ENCODE measurements at regions not wholly inside any gene's neighbourhood (a gene's known extent, or its start where the extent isn't known, plus 50 kb on each side); places are given as distances from the start of the nearest gene placed in this dataset.
A peak's percentile ranks its signal among the peaks of the same experiment; 100 is the strongest.

DNA sequence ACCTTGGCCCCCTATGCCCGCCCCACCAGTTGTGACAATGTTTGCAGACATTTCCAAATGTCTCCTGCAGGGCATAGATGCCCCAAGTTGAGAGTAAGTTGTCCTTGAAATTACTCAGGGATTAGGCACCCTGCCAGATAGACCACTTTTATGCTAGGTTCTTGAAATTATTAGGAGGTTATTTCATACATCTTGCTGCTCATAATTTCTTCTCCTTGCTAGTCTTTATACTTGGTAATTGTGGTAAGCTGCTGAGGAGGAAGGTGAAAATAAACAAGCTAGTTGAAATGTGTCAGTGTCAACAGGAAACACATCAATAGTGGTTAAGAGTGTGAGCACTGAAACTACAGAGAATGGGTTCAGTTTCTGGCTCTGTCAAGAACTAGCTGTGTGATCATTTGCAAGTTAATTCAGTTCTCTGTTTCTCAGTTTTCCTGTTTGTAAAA is 63.7 kb upstream of the AOAH start:
- TF ChIP-seq, protein P1, sequence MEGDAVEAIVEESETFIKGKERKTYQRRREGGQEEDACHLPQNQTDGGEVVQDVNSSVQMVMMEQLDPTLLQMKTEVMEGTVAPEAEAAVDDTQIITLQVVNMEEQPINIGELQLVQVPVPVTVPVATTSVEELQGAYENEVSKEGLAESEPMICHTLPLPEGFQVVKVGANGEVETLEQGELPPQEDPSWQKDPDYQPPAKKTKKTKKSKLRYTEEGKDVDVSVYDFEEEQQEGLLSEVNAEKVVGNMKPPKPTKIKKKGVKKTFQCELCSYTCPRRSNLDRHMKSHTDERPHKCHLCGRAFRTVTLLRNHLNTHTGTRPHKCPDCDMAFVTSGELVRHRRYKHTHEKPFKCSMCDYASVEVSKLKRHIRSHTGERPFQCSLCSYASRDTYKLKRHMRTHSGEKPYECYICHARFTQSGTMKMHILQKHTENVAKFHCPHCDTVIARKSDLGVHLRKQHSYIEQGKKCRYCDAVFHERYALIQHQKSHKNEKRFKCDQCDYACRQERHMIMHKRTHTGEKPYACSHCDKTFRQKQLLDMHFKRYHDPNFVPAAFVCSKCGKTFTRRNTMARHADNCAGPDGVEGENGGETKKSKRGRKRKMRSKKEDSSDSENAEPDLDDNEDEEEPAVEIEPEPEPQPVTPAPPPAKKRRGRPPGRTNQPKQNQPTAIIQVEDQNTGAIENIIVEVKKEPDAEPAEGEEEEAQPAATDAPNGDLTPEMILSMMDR (conservative IDR thresholded peaks at IDR 0.05) = no peak
- peak overlapping the region; percentile 19; the same call in 1 of the 2 replicates for H3K27ac ChIP-seq

DNA sequence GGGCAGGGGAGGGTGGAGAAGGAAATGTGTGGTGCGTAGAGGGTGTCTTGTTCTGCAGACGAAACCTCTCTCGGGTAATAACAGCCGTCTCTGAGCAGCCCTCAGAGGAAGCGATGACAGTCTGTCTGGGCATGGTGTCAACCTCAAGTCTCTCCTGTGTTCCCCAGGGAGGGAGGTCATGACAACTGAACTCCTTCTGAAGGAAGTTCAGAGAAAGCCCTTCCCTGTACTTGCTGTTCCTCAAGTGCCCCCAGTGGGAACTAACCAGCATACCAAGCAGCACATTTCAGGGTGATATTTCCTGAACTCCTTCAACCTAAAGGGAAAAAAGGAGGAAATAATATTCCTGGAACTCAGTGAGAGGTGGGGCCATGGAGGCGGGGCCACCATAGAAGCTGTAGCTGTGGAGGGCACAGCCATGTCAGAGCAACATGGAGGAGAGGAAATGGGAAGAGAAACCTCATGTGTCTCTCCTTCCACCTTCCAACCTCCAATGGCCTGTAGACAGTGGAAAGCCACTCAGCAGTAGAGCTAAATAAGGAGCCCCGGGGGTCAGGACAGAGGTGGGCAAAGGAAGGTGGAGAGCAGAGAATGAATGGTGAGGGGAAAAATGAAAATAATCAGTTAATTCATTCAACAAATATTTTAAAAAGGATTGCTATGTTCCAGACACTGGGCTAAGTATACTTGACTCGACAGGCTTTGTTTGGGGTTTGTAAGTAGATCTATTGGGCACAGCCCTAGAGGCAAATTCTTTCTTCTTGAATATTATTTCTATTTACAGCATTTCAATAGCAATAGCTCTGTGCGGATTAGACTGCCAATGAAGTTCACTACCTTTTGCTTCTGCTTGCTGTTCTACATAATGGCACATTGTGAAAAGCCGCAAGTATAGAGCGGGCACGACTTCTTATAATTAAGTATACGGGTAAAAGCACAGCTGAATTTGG is 61.0 kb upstream of the AOAH start:
- TF ChIP-seq, protein P1 (conservative IDR thresholded peaks at IDR 0.05) = no peak

DNA sequence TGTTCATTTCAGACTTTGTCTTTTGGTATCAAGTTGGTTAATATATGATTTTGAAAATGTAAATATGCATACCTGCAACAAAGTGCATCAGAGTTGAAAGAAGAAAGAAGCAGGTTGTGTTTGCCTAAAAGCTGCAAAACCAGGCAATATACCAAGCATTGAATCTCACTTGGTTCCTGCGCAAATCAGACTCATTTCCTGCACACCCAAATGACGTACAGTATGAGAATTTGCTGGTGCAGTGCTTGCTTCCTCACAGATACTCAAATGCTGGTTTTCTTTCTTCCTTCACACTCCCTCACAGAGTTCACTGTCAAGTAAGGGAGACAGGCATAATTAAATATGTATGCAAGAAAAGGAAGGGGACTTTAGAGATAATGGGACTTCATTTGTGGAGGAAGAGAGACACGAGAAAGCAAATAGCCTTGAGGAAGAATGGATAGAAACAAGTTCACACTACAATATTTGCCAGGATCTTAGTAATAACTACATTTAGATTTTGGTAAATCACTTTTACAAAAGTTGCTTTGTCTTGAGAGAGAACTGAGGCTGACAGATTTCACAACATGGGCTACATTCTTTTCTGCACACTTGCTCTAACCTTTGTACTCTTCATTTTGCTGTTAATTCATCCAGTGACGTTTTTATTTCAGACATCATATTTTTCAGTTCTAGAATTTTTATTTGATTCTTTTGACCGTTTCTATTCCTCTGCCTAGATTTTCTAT is 56.9 kb upstream of the AOAH start:
- TF ChIP-seq, protein P1 (conservative IDR thresholded peaks at IDR 0.05) = no peak
- no peak overlapping the region for H3K27ac ChIP-seq

More for the DNA sequence above, 61.0 kb upstream of the AOAH start:
- H3K27ac ChIP-seq = no peak overlapping the region

DNA sequence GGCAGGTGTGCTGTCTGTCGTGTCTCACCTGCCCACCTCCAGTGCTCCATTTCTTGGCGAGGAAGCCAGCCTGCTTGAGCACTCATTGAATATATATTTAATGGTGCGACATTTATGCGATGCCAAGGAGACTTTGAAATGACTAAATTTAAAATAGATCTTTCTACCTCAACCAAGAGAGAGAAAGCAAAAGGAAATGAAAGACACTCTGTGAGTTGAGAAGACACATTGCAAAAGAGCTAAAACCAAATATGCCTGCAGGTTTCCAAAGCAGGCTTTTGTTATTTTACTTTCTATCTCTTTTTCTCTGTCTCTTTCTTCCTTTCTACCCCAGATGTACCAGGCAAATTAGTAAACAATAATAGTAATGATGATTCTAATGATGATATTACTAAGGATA is 53.6 kb upstream of the AOAH start:
- TF ChIP-seq, protein P1 (conservative IDR thresholded peaks at IDR 0.05) = no peak
- H3K27ac ChIP-seq = no peak overlapping the region

DNA sequence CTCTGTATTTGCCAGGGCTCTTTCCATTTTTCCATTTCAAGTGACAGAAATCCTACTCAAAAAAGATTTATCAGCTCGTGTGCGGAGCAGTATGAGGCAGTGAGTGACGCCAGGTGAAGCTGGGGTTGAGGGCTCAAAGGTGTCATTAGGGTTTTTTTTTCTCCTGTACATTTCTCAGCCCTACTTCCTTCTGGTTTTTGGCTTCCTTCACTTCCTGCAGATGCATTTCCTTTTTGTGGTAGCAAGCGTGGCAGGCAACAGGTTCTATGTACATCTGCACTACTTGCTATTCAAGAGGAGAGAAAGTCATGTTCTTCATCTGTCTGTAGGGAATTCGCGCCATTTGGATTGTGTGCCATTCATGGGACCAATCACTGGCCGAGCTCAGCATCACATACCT is 52.8 kb upstream of the AOAH start:
- H3K27ac ChIP-seq = no peak overlapping the region

DNA sequence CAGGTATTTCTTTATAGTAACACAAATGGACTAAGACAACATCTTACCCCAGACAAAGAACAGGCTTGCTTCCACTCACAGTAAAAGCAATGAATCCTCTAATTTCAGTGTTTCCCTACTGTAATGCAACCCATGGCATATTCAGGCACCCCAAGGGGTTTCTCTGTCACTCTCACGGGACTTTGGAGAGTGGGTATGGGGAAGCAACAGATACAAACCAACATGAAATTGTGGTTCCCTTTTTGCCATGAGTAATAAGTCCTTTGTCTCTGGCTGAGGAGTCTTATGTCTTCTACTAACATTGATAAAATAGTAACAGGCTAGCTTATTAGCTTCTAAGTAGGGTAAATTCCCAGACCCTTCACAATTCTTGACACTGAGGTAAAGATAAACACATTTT is 51.4 kb upstream of the AOAH start:
- no peak overlapping the region for H3K27ac ChIP-seq
- TF ChIP-seq, protein P1 (conservative IDR thresholded peaks at IDR 0.05) = no peak

More for the DNA sequence above, 52.8 kb upstream of the AOAH start:
- TF ChIP-seq, protein P1 (conservative IDR thresholded peaks at IDR 0.05) = no peak

DNA sequence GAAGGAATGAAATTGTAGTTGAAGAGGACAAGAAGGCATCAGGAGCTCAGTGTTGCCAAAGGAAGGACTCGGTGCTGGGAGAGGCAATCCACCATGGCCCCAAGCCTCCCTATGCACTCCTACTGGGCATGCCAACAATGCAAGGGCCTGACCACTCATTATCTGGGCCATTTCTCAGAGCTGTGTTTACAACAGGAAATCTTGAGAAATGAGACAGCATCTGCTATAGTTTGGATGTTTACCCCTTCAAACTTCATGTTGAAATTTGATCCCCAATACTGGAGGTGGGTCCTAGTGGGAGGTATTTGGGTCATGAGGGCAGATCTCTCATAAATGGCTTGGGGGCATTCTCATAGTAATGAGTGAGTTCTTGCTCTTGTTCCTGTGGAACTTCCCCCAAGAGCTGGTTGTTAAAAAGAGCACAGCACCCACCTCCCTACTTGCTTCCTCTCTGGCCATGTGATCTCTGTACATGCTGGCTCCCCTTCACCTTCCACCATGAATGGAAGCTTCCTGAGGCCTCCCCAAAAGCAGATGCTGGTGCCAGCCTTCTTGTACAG is 50.8 kb upstream of the AOAH start:
- TF ChIP-seq, protein P1 (conservative IDR thresholded peaks at IDR 0.05) = no peak
- no peak overlapping the region for H3K27ac ChIP-seq

Data from VCaP (cell line).